AG10803 (cell line): ENCODE measurements at regions not wholly inside any gene's neighbourhood (a gene's known extent, or its start where the extent isn't known, plus 50 kb on each side); places are given as distances from the start of the nearest gene placed in this dataset.

Source experiments
- DNase-seq: peaks from one replicate; pipeline ENCODE4 v3.0.0; 2010; ENCODE audit warnings: low read depth
- H3K4me3 ChIP-seq: 2 replicates; pipeline ENCODE4 v1.5.1; 2011; ENCODE audit warnings: mild to moderate bottlenecking, low read length, control low read depth
- TF ChIP-seq, protein P1 (sequence below): conservative IDR thresholded peaks from 2 replicates; pipeline ENCODE4 v1.5.1; 2011; ENCODE audit warnings: mild to moderate bottlenecking, low read length, control low read depth, inconsistent platforms

GRCh38 chr3:146350852-146351251 is 99.9 kb upstream of the PLSCR4 start:
- no peak for DNase-seq
- TF ChIP-seq, protein P1, sequence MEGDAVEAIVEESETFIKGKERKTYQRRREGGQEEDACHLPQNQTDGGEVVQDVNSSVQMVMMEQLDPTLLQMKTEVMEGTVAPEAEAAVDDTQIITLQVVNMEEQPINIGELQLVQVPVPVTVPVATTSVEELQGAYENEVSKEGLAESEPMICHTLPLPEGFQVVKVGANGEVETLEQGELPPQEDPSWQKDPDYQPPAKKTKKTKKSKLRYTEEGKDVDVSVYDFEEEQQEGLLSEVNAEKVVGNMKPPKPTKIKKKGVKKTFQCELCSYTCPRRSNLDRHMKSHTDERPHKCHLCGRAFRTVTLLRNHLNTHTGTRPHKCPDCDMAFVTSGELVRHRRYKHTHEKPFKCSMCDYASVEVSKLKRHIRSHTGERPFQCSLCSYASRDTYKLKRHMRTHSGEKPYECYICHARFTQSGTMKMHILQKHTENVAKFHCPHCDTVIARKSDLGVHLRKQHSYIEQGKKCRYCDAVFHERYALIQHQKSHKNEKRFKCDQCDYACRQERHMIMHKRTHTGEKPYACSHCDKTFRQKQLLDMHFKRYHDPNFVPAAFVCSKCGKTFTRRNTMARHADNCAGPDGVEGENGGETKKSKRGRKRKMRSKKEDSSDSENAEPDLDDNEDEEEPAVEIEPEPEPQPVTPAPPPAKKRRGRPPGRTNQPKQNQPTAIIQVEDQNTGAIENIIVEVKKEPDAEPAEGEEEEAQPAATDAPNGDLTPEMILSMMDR = no peak
- no peak overlapping the region for H3K4me3 ChIP-seq

DNA sequence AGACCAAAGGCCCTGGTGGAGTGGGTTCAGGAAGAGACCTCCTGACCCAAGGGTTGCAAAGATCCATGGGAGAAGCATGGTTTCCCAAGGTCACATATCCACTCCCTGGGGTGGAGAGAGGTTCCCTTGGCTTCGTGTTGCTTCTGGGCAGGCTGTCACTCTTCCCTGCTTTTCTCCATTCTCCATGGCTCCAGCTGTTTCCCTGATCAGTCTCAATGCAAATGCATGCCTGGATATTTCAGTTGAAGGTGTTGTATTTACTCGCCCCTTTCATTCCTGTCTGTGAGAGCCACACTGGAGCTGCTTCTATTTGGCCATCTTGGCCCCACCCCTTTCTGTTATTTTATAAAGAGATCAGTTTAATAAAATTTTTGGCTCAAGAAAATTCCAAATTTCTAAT is 95.0 kb upstream of the PLSCR4 start:
- TF ChIP-seq, protein P1 = no peak
- H3K4me3 ChIP-seq = no peak overlapping the region
- DNase-seq = no peak

- peak; percentile 4 for DNase-seq
- TF ChIP-seq, protein P1 = no peak
- no peak overlapping the region for H3K4me3 ChIP-seq
Observed at GRCh38 chr3:146343551-146343950, 92.6 kb upstream of the PLSCR4 start.

GRCh38 chr3:146342989-146343388 is 92.1 kb upstream of the PLSCR4 start:
- no peak overlapping the region for H3K4me3 ChIP-seq
- peak; percentile 64 for DNase-seq
- TF ChIP-seq, protein P1 = no peak

DNA sequence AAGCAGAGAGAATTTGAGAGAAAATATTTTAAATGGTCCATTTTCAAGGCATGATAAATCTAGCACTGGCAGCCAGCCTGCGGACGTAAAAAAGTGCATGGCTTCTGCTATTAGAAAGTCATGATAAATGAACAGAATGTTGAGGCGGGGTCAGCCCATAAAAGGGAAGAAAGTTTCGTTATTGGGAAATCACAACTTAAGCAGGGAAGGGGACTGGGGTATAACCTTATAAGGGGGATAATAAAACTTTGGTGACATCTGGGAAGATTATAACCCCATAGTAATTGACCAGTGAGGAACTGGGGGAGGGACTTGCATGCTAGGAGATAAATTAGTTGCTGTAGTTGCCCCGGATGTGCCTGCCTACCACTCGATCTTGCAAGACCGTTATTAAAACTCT is 88.4 kb upstream of the PLSCR4 start:
- TF ChIP-seq, protein P1 = no peak
- H3K4me3 ChIP-seq = no peak overlapping the region
- DNase-seq = no peak

DNA sequence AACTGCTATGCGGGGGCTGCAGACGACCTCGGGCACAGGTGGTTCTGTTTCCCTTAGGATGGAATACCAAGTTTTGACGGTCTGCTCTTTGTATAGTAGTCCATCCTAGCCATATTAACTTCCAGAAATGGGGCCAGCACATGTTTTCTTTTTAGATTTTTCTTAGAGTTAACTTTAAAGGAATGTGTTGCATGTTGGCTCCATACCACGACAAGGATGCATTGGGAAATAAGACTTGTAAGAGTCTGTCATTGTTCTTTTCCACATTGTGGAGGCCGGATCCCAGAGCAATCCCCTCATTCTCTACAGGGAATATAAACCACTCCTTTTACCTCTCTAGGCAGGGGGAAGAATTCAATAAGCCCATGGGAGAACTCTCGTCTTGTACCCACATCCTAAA is 87.1 kb upstream of the PLSCR4 start:
- DNase-seq = peak; percentile 63
- TF ChIP-seq, protein P1 = no peak
- no peak overlapping the region for H3K4me3 ChIP-seq

GRCh38 chr3:146335386-146335785 is 84.5 kb upstream of the PLSCR4 start:
- DNase-seq = no peak
- H3K4me3 ChIP-seq = no peak overlapping the region
- TF ChIP-seq, protein P1 = no peak
